ENCODE measurements at regions not wholly inside any gene's neighbourhood (a gene's known extent, or its start where the extent isn't known, plus 50 kb on each side); places are given as distances from the start of the nearest gene placed in this dataset.

GRCh38 chr10:53236941-53237340 lies 464.4 kb upstream of the MBL2 start:
- no peak overlapping the region for H3K27ac ChIP-seq
- no peak for TF ChIP-seq CTCF (IDR thresholded peaks at IDR 0.05)
- H3K27me3 ChIP-seq = no peaks in the 10 kb centered on the region
- H3K9me3 ChIP-seq = no peaks in the 10 kb centered on the region
- DNase-seq (ENCODE audit: low spot score) = no peak
- H3K4me3 ChIP-seq = no peak overlapping the region
- H3K36me3 ChIP-seq = no peaks in the 10 kb centered on the region
- H3K4me1 ChIP-seq = no peaks in the 10 kb centered on the region

- Histone ChIP-seq H3K27ac (no peak overlapping the region), H3K9me3 (no peaks in the 10 kb centered on the region), H3K4me3 (no peak overlapping the region), H3K4me1 (no peaks in the 10 kb centered on the region), H3K36me3 (no peaks in the 10 kb centered on the region), H3K27me3 (no peaks in the 10 kb centered on the region)
- DNase-seq (ENCODE audit: low spot score) = no peak
- no peak for TF ChIP-seq CTCF (IDR thresholded peaks at IDR 0.05)
Observed at GRCh38 chr10:53233749-53234148, 461.2 kb upstream of the MBL2 start.

GRCh38 chr10:53230651-53231050 lies 458.1 kb upstream of the MBL2 start:
- no peaks in the 10 kb centered on the region for H3K9me3 ChIP-seq
- no peak overlapping the region for H3K4me3 ChIP-seq
- no peak for DNase-seq (ENCODE audit: low spot score)
- no peaks in the 10 kb centered on the region for H3K27me3 ChIP-seq
- no peak overlapping the region for H3K27ac ChIP-seq
- H3K4me1 ChIP-seq = no peaks in the 10 kb centered on the region
- TF ChIP-seq CTCF (IDR thresholded peaks at IDR 0.05) = no peak
- no peaks in the 10 kb centered on the region for H3K36me3 ChIP-seq

GRCh38 chr10:53223851-53224250 lies 451.3 kb upstream of the MBL2 start:
- no peak for TF ChIP-seq CTCF (IDR thresholded peaks at IDR 0.05)
- Histone ChIP-seq H3K4me1 (no peaks in the 10 kb centered on the region), H3K27me3 (no peaks in the 10 kb centered on the region), H3K36me3 (no peaks in the 10 kb centered on the region), H3K27ac (no peak overlapping the region), H3K9me3 (no peaks in the 10 kb centered on the region), H3K4me3 (no peak overlapping the region)
- DNase-seq (ENCODE audit: low spot score) = no peak

- H3K4me1 ChIP-seq = no peaks in the 10 kb centered on the region
- H3K27ac ChIP-seq = no peak overlapping the region
- H3K36me3 ChIP-seq = no peaks in the 10 kb centered on the region
- no peak for TF ChIP-seq CTCF (IDR thresholded peaks at IDR 0.05)
- no peak overlapping the region for H3K4me3 ChIP-seq
- no peaks in the 10 kb centered on the region for H3K9me3 ChIP-seq
- no peak for DNase-seq (ENCODE audit: low spot score)
- no peaks in the 10 kb centered on the region for H3K27me3 ChIP-seq
Observed at GRCh38 chr10:53222806-53223205, 450.2 kb upstream of the MBL2 start.

- Histone ChIP-seq H3K36me3 (no peaks in the 10 kb centered on the region), H3K9me3 (no peaks in the 10 kb centered on the region), H3K4me3 (no peak overlapping the region), H3K4me1 (no peaks in the 10 kb centered on the region), H3K27me3 (no peaks in the 10 kb centered on the region), H3K27ac (no peak overlapping the region)
- peak in 1 of 2 donors; percentile 38 for TF ChIP-seq CTCF (IDR thresholded peaks at IDR 0.05)
- DNase-seq (ENCODE audit: low spot score) = no peak
Observed at GRCh38 chr10:53209944-53210611, 437.5 kb upstream of the MBL2 start.

Measured in right atrium auricular region (tissue), 2 donors.